HG03064 (cell line): ENCODE measurements at regions not wholly inside any gene's neighbourhood (a gene's known extent, or its start where the extent isn't known, plus 50 kb on each side); places are given as distances from the start of the nearest gene placed in this dataset.
"Not testable (repeated sequence)": the region's sequence is repeated elsewhere in the genome, so short reads cannot be mapped to it uniquely, and the experiment has no call there.

Experiments used
- ATAC-seq: cut with Tn5 transposase; IDR thresholded peaks from one replicate; pipeline ENCODE4 v1.9.1; 2021; ENCODE audit warnings: low read depth; ENCODE audit not compliant: unreplicated experiment

DNA sequence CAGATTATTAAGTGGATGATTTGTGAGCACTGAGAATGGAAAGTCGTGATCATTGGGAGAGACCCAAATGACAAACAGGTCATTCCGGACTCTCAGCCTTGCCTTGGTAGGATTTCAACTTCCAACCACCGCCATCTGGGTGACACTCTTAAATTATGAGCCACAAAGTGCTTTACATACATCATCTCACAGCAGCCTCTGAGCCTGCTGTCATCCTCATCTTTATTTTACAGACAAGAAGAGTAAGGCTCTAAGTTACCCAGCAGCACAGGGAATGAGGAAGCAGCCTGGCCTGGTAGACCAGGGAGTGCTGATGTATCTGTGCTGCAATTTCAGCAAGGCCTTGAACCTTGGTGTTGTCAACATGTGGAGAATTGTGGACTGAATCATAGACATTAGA is 105.8 kb upstream of the TRIM2 start:
- ATAC-seq: no peak

DNA sequence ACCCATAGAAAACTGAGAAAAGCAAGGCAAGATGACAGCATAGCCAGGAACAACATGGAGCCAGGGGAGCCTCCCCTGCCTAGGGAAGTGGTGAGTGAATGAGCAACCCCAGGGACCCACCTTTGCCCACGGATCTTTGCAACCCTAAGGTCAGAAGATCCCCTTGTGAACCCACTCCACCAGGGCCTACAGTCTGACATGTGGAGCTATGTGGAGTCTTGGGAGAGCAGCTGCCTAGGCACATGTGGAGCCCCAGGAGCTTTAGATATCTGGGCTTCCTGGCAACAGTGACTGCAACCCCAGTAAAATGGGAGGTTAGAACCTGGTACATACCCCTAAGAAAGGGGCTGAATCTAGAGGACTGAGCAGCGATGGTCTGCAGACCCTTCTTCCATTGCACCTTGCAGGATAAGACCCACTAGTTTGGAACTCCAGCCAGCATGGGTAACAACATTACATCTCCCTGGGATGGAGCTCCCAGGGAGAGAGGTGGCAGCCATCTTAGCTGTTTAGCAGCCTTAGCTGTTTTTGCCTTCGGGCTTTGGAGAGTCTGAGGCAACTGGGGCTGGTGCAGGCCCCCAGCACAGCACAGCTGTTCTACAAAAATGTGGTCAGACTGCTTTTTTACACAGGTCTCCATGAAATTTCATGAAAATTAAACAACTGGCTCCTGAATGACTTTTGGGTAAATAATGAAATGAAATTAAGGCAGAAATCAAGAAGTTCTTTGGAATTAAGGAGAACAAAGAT is 104.7 kb upstream of the TRIM2 start:
- ATAC-seq: no peak

DNA sequence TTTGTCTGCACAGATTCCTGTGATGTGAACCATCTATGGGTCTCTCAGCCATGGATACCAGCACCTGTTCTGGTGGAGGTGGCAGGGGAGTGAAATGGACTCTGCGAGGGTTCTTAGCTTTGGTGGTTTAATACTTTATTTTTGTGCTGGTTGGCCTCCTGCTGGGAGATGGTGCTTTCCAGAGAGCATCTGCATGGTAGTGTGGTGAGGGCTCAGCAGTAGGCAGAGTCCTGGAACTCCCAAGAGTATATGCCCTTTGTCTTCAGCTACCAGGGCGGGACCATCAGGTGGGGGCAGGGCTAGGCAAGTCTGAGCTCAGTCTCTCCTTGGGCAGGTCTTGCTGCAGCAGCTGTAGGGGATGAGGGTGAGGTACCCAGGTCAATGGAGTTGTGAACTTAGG is 97.5 kb upstream of the TRIM2 start:
- ATAC-seq: not testable (repeated sequence)

DNA sequence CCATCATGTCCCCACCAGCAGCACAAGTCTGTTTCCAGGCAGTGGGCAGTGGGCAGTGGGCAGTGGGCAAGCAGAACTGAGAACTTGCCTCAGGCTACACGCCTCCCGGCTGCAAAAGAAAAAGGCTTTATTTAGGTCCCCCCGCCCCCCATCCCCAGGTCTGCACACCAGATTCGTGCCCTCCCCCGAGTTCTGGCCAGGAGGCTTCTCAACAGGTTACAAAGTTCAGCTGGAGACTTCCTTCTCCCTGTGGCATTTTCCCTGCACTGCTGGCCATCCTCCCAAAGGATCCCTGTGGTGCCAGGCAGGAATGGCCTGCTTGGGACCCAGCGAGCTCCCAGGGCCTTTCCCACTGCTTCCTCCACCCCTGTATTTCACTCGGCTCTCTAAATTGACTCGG is 97.0 kb upstream of the TRIM2 start:
- ATAC-seq: no peak

DNA sequence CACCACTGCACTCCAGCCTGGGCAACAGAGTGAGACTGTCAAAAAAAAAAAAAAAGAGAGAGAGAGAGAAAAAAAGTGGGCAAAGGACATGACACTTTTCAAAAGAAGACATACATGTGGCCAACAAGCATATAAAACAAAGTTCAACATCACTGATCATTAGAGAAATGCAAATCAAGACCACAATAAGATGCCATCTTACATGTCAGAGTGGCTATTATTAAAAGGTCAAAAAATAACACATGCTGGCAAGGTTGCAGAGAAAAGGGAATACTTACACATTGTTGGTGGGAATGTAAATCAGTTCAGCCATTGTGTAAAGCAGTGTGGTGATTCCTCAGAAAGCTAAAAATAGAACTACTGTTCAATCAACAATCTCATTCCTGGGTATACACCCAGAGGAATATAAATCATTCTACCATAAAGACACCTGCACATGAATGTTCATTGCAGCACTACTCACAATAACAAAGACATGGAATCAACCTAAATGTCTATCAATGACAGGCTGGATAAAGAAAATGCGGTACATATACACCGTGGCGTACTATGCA is 94.9 kb upstream of the TRIM2 start:
- ATAC-seq: no peak

DNA sequence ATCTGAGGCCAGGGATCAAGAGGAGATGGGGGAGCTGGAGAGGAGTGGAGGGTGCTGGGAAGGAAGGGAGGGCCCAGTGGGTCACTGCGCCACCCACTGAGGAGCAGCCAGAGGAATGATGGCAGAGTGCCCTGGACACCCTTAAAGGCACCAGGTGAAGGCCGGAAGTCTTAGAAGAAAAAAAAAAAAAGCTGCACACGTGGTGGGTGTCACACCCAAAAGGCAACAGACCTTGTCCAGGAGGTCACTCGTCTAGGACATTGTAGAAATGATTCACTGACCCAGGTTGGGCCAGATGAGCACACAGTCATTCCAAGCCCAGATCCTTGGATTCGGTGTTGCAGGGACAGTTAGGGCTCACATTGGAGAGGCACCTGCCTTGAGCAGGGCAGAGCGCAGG is 93.5 kb upstream of the TRIM2 start:
- ATAC-seq: no peak

DNA sequence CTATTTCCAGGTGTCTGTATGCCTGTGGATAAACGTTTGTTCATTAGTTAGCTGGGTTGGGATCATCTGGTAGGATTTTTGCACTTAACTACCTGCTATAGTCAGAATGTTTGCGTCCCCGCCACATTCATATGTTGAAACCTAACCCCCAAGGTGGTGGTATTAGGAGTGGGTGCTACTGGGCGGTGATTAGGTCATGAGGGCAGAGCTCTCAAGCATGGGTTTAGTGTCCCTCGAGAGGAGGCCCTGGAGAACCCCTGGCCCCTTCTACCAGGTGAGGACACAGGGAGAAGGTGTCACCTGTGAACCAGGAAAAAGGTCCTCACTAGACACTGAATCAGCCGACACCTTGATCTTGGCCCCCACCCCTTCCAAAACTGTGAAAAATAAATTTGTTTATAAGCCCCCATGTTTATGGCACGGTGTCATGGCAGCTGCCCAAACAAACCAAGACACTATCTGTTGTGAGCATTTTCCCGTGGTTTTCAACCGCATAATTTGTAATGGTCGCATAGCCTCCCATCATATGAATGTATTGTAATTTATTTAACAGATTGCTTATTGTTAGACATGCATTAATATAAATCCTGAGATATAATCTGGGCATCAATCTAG is 92.7 kb upstream of the TRIM2 start:
- ATAC-seq: no peak

DNA sequence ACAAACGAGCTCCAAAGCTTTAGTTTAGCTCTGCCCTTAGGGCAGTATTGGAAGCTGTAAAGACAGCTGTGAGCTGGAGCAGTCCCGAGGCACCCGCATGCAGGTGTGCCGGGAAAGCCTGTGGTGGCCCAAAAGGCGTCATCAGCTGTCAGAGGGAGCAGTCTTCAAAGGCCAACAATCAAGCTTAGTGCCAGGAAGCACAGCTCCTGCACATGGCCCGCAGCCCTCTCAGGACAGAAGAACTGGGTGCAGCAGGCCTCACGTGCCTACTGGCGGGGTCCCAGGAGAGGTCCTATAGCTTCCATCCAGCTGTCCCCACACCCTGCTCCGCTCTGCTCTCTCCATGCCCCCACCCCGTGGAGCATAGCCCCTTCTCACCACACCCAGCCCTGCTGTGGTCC is 92.2 kb upstream of the TRIM2 start:
- ATAC-seq: no peak

DNA sequence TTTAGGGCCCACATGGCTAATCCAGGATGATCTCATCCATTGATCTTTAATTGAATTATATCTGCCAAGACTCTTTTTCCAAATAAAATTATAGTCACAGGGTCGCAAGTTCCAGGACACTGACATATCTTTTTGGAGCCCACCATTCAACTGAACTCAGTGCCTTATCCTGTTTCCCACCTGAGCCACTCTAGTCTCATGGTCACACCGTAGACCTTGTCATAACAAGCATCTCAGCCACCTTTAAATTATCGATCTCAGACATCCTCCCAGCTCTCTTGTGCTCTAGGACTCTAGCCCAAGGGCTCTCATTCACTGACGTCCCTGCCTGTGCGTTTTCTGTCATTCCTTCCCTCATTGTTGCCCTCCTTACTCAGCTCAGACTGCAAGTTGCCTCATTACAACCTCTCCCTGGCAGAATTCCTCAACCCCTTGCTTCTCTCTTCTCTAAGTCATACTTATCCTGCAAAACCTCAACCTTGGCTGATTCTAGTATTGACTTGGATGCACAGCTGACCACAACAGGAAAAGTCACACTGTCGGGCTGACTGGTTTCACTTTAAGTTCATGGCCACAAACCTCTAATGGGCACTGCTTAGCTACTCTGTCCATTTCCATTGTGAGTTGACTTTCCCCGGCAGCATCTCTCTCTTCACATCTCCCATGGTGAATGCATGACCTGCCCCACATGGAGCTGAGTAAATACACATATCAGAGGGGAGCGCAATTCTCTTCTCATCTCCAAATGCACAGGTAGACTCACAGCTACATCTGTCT is 91.0 kb upstream of the TRIM2 start:
- no peak for ATAC-seq

DNA sequence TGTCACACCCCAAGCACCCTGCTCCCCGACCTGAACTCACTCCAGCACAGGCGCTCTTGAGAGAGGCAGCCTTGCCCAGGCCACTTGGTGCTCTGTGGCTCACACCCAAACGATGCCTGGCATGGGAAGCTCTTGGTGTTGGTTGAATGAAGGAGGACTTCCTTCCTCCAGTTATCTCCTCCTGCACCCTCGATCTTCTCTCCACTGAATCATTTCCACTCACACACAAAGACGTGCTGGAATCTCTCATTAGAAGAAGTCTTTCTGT is 90.5 kb upstream of the TRIM2 start:
- no peak for ATAC-seq

DNA sequence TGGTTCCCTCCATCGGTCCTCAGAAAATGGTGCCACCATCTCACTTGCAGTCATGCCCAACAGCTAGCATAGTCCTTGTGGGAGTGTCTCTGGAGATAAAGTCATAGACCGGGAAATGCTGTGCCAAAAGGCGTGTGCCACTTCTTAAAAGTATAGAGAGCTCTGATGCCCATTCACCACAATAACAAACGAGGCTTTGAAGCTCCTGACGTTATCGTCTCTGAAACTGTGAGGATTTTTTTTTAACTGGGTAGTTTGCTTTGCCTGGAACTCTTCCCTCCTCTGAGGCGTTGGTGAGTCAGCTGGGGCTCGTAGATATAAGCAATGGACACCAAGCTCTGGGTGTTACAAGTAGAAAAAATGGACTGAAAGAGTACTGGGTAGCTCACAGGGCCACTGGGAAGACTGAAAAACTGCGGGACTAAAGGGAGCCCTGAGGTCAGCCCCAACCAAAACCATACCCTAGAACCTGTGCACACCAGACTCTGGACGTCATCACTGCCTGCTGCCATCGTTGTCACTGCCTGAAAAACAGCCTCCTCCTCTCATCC is 89.4 kb upstream of the TRIM2 start:
- no peak for ATAC-seq

DNA sequence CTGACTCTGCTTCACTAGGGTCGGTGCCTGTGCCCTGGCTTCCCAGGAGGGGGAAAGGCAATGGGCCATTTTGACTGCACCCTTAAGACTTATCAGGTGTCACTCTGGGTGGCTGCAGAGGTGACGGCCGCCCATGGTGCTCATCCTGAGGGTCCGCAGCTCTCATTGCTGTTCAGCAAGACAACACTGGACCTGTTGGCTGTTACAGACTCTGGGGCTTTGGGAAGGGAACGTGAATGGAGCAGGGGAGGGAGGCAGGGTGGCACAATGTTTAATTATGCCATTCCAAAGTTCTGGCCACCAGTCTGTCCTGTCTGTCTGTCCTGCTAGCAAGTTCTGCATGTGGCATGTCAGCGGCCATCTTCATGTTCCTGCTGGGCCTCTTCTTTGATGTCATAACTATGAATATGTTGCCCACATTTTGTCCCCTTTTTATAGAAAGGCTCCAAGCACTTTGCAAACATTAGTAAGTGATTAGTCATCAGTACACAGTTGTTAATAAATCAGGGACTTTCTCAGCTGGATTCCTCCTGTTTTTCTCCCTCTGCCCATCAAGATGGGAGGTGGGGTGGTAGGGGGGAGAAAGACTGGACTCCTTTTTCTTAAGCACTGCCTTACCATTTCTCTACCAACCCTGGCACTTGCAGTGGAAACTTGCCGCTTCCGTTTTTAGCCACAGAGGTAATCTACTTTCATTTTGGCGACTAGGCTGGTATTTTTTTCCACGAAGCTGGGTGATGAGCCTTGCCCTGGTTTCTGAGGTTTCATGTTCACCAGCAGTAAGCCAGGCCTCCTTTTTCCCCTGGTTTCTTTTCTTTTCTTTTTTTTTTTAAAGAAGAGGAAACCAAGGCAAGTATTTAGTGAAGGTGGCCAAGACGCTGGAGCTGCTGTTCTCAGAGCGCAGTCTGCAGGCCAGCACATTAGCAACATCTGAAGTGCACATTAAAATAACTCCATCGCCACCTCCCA is 88.6 kb upstream of the TRIM2 start:
- ATAC-seq: peak; percentile 86

DNA sequence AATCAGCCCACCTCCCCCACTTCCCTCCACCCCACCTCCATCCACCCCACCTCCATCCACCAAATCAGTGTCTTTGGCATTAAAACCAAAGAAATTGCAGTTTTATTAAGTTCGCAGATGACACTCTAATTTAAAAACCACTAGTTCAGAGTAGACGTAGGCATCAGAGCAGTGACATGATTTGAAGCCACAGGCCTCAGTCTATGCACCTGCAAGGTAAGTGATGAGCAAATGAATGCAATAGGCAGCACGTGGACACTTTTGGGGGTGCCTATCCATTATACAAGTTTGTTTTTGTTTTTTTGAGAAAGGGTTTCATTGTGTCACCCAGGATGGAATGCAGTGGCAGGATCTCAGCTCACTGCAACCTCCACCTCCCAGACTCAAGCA is 88.0 kb upstream of the TRIM2 start:
- no peak for ATAC-seq

DNA sequence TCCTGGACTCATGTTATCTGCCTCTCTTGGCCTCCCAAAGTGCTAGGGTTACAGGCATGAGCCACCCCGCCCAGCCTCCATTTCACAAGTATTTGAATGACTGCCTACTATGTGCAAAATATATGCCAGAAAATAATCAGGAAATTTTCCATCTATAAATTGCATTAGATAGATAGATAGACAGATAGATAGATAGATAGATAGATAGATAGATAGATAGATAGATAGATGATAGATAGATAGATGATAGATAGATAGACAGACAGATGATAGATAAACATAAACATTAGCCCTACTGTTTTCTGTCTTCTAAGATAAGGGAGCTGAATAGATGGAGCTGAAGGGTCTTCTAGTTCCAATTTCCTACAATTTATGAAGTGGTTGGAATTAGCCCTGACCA is 87.4 kb upstream of the TRIM2 start:
- ATAC-seq: no peak

DNA sequence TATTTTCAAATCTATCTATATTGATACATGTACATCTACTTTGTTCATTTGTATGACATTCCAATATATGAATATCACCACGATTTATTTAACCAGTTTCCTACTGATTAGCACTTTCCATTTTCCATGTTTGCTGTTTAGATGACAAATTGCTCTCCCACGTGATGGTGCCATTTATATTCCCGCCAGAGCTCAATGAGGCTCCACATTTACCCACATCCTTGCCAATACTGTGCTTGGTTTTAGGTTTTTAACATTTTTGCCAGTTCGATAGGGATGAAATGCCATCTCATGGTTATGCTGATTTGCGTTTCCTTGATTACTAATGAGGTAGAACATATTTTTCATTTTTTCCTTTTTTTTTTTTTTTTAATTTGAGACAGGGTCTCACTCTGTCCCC is 86.7 kb upstream of the TRIM2 start:
- ATAC-seq: no peak

DNA sequence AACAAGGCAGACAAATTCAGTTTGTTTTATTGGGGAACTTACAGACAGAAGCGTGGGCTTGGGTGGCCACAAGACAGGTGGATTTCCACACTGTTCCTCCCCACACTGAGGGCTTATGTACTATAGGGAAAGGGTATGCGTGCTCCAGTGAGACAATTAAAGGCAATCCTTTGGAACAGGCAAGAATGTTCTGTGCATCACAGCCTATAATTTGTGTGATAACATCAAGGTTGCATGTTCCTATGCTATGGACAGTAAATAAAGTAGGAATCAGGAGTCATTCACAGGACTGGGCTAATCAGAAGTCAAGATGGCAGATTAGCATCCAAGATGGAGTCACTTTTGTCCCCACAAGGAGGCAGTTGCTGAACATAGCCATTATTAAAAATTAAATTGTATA is 84.6 kb upstream of the TRIM2 start:
- ATAC-seq: no peak

DNA sequence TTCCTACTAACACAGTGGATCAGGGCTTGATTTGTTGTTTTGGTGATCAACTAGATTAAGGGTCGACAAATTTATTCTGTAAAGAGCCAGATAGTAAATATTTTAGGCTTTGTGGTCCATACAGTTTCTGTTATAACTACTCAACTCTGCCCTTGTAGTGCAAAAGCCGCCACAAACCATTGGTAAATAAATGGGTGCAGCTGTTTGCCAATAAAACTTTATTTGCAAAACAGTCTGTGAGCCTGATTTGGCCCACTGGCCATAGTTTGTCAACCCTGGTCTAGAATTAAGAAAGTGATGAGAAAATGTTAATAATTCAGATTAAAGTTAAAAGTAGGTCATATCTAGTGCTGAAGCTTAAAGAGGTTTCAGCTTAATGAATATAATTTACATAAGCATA is 84.0 kb upstream of the TRIM2 start:
- no peak for ATAC-seq

DNA sequence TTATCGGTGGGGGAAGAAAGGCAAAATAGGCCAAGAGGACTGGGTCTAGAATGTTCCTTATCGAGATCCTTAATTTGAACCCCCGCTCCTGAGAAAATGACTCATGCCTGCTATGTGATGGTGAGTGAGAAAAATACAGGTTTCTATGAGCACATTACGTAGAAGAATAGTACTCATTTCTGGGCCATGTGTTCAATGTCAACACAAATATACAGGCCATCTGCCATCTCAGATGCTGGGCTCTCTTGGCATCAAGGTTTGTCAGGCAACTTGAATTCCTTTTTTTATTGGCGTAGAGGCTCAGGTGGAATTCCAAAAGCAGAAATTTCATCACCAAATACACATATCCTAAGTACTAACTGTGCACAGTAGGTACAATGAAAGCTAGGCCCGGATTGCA is 81.4 kb upstream of the TRIM2 start:
- no peak for ATAC-seq

DNA sequence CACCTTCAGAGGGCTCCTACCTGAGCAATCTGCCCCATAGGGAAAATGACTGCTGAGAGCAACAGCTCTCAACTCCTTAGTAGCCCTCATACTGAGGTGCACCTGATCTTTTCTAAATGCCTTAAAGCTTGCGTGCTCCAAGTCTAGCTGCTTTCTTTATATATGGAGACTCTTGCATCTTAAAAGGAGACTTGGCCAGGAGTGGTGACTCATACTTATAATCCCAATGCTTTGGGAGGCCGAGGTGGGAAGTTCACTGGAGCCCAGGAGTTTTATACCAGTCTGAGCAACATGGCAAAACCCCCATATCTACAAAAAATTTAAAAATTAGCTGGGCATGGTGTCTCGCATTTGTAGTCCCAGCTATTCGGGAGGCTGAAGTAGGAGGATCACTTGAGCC is 78.1 kb upstream of the TRIM2 start:
- no peak for ATAC-seq

DNA sequence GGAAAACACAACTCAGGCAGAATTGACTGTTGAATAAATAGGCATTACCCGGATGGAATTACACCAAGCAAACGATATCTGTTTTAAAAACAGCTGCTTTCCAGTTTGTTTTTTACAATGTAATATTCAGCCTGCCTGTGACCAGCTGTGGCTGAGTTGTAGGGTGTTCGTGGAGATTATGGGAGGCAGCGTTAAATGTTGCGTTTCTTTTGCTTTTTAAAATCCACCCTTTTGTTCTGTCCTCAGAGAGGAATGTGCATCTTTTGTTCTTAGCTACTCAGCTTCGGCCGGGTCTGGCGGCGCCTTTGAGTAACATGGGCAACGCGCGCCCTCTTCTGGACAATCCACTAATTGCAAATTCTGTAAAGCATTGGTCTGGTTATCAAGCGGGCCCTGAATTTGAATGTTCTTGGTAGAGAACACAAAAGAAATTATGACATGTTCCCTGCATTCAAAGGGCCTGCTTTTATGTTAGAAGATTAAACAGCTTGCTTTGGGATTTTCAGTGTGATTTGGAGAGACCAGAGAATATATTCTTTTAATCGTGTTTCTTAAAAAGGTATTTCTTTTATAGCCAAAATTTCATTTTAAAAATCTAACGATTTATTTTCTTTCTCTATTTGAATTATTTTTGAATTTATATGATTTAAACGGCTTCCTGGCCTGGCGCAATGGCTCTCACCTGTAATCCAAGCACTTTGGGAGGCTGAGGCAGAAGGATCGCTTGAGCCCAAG is 76.3 kb upstream of the TRIM2 start:
- peak; percentile 82 for ATAC-seq
